Neural cell (in vitro differentiated cells): ENCODE measurements at regions not wholly inside any gene's neighbourhood (a gene's known extent, or its start where the extent isn't known, plus 50 kb on each side); places are given as distances from the start of the nearest gene placed in this dataset.

Source experiments
- H2AFZ ChIP-seq: fragments of 200-600, 300-800 bp; sonication (generic), shearing (Covaris generic); 2 replicates; pipeline ENCODE4 v1.6.0; 2014; ENCODE audit warnings: low read depth, mild to moderate bottlenecking, antibody characterized with exemption, low read length, moderate library complexity
- H3F3A ChIP-seq: fragments of 200-600 bp; shearing (Covaris generic); 2 replicates; pipeline ENCODE4 v1.6.1; 2016; ENCODE audit warnings: mild to moderate bottlenecking, moderate library complexity, mixed read lengths, antibody characterized with exemption, low read length; ENCODE audit not compliant: insufficient read depth, poor library complexity, severe bottlenecking
- H3K27ac ChIP-seq: fragments of 200-600, 300-800 bp; sonication (generic), shearing (Covaris generic); 2 replicates; pipeline ENCODE4 v1.5.1; 2014; ENCODE audit warnings: mild to moderate bottlenecking, low read length, moderate library complexity
- H3K27me3 ChIP-seq: fragments of 300-800, 200-600 bp; sonication (generic), shearing (Covaris generic); 2 replicates; pipeline ENCODE4 v1.6.0; 2014; ENCODE audit warnings: mild to moderate bottlenecking, low read depth, low read length, moderate library complexity; ENCODE audit not compliant: insufficient read depth
- H3K36me3 ChIP-seq: fragments of 300-800, 200-600 bp; sonication (generic), shearing (Covaris generic); 2 replicates; pipeline ENCODE4 v1.5.1; 2014; ENCODE audit warnings: mild to moderate bottlenecking, antibody characterized with exemption, low read length, moderate library complexity; ENCODE audit not compliant: insufficient read depth
- H3K4me2 ChIP-seq: fragments of 300-800, 200-600 bp; sonication (generic), shearing (Covaris generic); 2 replicates; pipeline ENCODE4 v1.6.0; 2014; ENCODE audit warnings: mild to moderate bottlenecking, low read length
- H3K4me3 ChIP-seq: fragments of 300-800, 200-600 bp; sonication (generic), shearing (Covaris generic); 2 replicates; pipeline ENCODE4 v1.5.1; 2014; ENCODE audit warnings: mild to moderate bottlenecking, low read length, moderate library complexity
- H3K79me2 ChIP-seq: fragments of 200-600 bp; shearing (Covaris generic); replicated peaks from 2 replicates; pipeline ENCODE4 v1.6.0; 2014; ENCODE audit warnings: mild to moderate bottlenecking, low read length, moderate library complexity; ENCODE audit not compliant: insufficient read depth
- H3K9ac ChIP-seq: fragments of 300-800, 200-600 bp; sonication (generic), shearing (Covaris generic); 2 replicates; pipeline ENCODE4 v1.6.1; 2016; ENCODE audit warnings: mild to moderate bottlenecking, low read length, mixed read lengths
- H3K9me2 ChIP-seq: fragments of 200-600 bp; shearing (Covaris generic); 2 replicates; pipeline ENCODE4 v1.6.1; 2016; ENCODE audit warnings: mild to moderate bottlenecking, low read length, mixed read lengths; ENCODE audit not compliant: insufficient read depth
- H3K9me3 ChIP-seq: fragments of 200-600, 300-800 bp; sonication (generic), shearing (Covaris generic); 2 replicates; pipeline ENCODE4 v1.6.1; 2016; ENCODE audit warnings: mild to moderate bottlenecking, mixed run types, low read length, moderate library complexity, mixed read lengths
- H4K20me1 ChIP-seq: fragments of 200-600 bp; shearing (Covaris generic); 2 replicates; pipeline ENCODE4 v1.6.1; 2016; ENCODE audit warnings: mild to moderate bottlenecking, mixed run types; ENCODE audit not compliant: insufficient read depth
- CTCF ChIP-seq: fragments of 450-650 bp; IDR thresholded peaks from 2 replicates; pipeline ENCODE4 v1.5.1; 2014; ENCODE audit warnings: antibody characterized with exemption, mild to moderate bottlenecking, moderate library complexity; ENCODE audit not compliant: poor library complexity, severe bottlenecking
- EP300 ChIP-seq: fragments of 450-650 bp; conservative IDR thresholded peaks from 2 replicates; pipeline ENCODE4 v1.6.1; 2014; ENCODE audit warnings: antibody characterized with exemption, mild to moderate bottlenecking, moderate library complexity; ENCODE audit not compliant: poor library complexity, severe bottlenecking
- EZH2 ChIP-seq: fragments of 200-600, 300-800 bp; shearing (Covaris generic), sonication (generic); IDR thresholded peaks from 2 replicates; pipeline ENCODE4 v1.6.1; 2014; ENCODE audit warnings: antibody characterized with exemption, low read length, borderline replicate concordance, mild to moderate bottlenecking; ENCODE audit not compliant: insufficient read depth, poor library complexity, severe bottlenecking
- MXI1 ChIP-seq: fragments of 450-650 bp; conservative IDR thresholded peaks from 2 replicates; pipeline ENCODE4 v1.6.1; 2014; ENCODE audit warnings: antibody characterized with exemption, mild to moderate bottlenecking; ENCODE audit not compliant: poor library complexity, severe bottlenecking
- POLR2AphosphoS5 ChIP-seq: IDR thresholded peaks from 2 replicates; pipeline ENCODE4 v1.6.1; 2012
- RAD21 ChIP-seq: fragments of 450-650 bp; conservative IDR thresholded peaks from 2 replicates; pipeline ENCODE4 v1.6.1; 2014; ENCODE audit warnings: antibody characterized with exemption, mild to moderate bottlenecking, moderate library complexity
- REST ChIP-seq: IDR thresholded peaks from 2 replicates; pipeline ENCODE4 v1.6.1; 2012; ENCODE audit warnings: borderline replicate concordance
- SMC3 ChIP-seq: fragments of 450-650 bp; conservative IDR thresholded peaks from 2 replicates; pipeline ENCODE4 v1.6.1; 2014; ENCODE audit warnings: antibody characterized with exemption, mild to moderate bottlenecking, moderate library complexity; ENCODE audit not compliant: poor library complexity
- TAF1 ChIP-seq: IDR thresholded peaks from 2 replicates; pipeline ENCODE4 v1.6.1; 2012; ENCODE audit warnings: low read depth

- TF ChIP-seq RAD21 (no peak), SMC3 (no peak), CTCF (no peak), EP300 (no peak), POLR2AphosphoS5 (no peak), TAF1 (no peak), MXI1 (no peak), EZH2 (no peak), REST (no peak)
- Histone ChIP-seq H3K27me3 (no peaks in the 10 kb centered on the region), H3K9me2 (no peaks in the 10 kb centered on the region), H3K27ac (no peak overlapping the region), H4K20me1 (no peaks in the 10 kb centered on the region), H3K4me3 (no peak overlapping the region), H3K9me3 (no peaks in the 10 kb centered on the region), H3K4me2 (no peak overlapping the region), H2AFZ (no peak overlapping the region), H3K9ac (no peak overlapping the region), H3K36me3 (no peaks in the 10 kb centered on the region), H3K79me2 (no peaks in the 10 kb centered on the region), H3F3A (no peaks in the 10 kb centered on the region)
Measured at GRCh38 chr1:56095696-56096665, 483.4 kb downstream of the PLPP3 start.

GRCh38 chr1:56094168-56094567, 485.2 kb downstream of the PLPP3 start:
- H3K27ac ChIP-seq, result no peak overlapping the region
- no peaks in the 10 kb centered on the region for H3K27me3 ChIP-seq
- no peak overlapping the region for H3K9ac ChIP-seq
- H3K9me2 ChIP-seq, result no peaks in the 10 kb centered on the region
- TF ChIP-seq SMC3 (no peak), MXI1 (no peak), CTCF (no peak), TAF1 (no peak), RAD21 (no peak), REST (no peak), EZH2 (no peak), POLR2AphosphoS5 (no peak), EP300 (no peak)
- no peak overlapping the region for H2AFZ ChIP-seq
- H3K4me2 ChIP-seq, result no peak overlapping the region
- no peaks in the 10 kb centered on the region for H3F3A ChIP-seq
- H3K79me2 ChIP-seq, result no peaks in the 10 kb centered on the region
- H3K4me3 ChIP-seq, result no peak overlapping the region
- H3K9me3 ChIP-seq, result no peaks in the 10 kb centered on the region
- H4K20me1 ChIP-seq, result no peaks in the 10 kb centered on the region
- H3K36me3 ChIP-seq, result no peaks in the 10 kb centered on the region
